GM21529 (cell line): ENCODE measurements at regions not wholly inside any gene's neighbourhood (a gene's known extent, or its start where the extent isn't known, plus 50 kb on each side); places are given as distances from the start of the nearest gene placed in this dataset.
"Not testable (repeated sequence)": the region's sequence is repeated elsewhere in the genome, so short reads cannot be mapped to it uniquely, and the experiment has no call there.

ENCODE experiments used
- ATAC-seq: cut with Tn5 transposase; IDR thresholded peaks from one replicate; pipeline ENCODE4 v1.9.1; 2021; ENCODE audit not compliant: unreplicated experiment

DNA sequence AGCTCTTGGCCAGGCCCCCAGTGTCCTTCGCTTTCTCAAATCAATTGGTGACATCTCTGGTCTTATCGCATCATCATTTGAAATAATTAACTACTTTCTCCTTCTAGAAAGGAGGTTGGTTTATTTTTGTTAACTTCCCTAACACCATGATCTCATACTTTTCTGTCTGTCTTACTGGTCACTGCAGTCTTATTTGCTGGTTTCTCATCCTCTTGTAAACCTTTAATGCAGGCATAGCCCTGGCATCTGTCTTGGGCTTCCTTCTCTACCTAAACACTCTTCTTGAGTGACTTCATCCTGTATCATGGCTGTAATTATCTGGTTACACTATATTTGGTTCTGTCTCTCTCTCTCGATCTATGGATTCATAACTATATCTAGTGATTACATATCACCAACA, 152.8 kb downstream of the CYSLTR2 start:
- ATAC-seq, result no peak

DNA sequence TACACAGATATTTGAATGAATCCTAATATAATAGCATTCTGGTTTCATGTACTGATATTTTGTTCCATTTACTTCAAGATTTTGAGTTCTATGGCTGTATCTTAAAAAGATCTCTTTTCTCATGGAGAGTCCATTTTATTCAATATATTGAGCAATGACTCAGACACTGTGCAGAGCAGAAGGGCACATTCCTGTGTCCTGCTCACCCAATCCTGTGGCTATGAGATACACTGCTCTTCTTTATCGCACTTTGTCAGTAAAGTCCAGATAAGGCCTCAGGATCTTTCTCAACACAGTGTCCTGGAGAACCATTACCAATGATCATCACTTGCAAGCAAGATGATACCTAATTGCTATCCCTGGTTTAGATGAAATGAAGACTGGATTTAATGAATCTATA, 155.0 kb downstream of the CYSLTR2 start:
- no peak for ATAC-seq

DNA sequence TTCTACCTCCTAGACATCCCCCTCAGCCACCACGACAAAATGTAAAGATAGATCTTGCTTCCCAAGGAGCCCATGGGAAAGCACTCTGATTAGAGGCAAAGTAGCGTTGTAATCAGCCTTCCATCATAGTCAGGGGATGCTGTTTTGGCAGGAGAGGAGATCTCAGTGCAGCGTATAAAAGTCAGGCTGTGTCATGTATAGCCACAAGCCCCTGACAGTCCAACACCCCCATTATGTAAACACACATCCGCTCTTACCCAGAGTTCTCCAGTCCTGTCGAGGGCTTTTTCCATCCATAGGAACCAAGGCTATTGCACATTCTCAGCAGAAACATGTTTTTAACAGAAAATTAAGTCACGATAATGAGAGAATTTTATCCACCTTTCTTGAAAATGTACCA, 156.3 kb downstream of the CYSLTR2 start:
- no peak for ATAC-seq

DNA sequence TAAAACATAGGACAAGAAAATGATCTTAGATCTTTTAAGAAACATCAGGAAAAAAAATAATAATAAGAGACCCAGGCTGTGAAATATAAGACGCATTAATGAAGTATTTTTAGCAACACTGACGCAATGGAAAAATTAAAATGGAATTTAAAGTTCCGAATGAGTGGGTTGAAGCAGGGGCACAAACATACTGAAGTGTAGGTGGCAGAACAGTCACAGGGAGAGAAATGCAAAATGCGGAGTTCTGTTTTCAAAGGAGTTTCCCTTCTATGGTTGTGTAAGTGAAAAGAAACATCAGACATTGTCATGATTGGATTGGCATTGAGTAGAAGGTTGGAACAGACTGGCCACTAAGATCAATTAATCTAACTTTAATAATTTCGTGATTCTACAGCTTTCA, 159.8 kb downstream of the CYSLTR2 start:
- no peak for ATAC-seq

DNA sequence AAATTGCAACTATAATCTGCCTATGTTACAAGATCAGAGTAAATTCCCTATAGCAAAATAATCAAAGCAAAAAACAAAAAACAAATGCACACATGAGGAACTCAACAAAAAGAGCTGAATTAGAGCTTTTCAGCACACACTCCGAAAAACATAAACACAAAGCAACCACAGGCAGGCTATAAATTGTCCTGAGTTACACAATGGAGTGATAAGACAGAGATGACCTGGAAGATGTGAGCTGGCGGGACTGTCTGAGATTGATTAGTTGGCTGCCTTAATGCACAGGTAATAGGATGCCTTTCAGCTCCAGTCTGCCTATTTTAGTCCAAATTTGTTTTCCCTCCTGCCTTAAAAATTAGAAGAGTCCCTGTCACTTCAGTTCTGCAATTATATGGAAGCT, 159.0 kb upstream of the FNDC3A start:
- no peak for ATAC-seq

DNA sequence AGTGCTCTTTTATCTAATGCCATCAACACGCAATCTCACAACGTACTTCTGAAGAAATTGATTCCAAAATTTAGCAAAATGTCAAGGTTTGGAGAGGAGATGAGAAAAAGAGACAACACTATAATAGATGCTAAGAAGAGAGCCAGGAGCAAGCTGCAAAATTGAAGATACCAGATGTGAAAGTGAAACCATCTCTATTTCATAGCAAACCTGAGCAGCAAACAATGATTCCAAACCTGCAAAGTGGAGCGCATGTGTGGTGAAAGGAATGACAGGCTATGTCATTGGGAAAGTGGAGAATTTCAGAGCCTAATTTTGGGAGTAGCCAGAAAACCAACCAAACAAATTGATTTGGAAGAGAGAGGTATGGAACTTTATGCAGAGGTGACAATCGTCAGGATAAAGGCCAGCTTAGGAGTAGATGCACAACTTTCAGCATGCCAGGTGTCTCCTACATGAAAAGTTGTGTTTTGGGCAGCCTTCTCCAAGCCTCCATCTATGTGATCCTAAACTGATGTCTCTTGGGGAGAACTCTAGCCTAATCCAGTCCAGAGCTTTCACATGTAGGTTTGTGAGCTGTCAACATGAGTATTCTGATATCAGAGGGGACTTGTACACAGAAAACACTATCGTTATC, 158.4 kb upstream of the FNDC3A start:
- ATAC-seq, result no peak

DNA sequence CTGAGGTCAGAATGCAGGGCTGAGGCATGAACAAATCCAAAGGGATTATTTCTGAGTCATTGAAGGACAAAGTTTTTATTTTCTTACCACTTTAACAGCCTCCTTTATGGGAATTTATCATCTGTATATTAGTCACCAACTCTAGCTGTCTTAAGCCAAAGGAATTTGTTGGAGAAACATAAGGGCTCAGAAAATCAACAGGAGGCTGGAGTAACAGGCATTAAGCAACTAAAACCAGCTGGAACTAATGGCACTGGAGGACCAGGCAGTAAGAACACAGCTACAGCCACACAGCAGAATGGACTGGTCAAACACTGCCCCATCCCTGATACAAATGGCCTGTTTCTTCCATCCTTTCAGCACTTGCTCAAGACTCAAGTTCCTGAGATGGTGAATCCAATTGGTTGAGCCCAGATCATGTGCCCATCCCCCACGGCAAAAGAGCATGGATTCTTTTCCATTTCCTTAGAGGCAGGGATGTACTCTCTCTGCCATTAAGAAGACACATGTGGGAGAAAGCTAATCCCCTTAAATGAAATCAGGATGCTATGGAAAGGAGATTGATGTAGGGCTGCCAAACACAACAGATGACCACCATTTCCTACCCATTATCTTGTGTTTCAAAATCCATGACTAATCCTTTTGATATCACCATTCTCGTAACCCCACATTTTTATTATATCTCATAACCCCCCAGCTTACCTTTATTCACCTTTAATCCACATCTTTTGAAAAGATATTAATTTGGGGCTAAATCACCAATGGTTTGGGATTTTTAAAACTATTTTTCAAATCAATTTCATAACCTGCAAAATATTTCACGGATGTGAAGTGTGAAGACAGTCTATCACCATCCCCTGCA, 157.0 kb upstream of the FNDC3A start:
- ATAC-seq, result no peak

DNA sequence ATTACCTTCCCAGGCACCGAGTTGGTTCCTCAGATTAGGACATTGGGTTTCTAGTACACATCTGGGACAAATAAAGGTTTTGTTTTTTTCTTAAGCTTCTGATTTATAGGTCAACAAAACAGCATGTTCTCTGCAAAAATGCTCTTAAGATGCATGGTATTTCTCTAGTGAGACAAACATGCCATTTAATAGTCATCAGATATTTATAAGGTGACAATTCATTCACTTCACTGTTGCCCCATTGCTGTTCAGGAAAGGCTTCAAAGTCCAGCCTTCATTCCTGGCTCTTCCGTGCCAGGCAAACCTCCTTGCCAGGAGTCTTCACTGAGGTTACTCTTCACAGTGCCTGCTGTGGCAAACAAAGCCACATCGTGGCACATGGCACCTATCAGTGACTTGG, 156.3 kb upstream of the FNDC3A start:
- ATAC-seq, result no peak

DNA sequence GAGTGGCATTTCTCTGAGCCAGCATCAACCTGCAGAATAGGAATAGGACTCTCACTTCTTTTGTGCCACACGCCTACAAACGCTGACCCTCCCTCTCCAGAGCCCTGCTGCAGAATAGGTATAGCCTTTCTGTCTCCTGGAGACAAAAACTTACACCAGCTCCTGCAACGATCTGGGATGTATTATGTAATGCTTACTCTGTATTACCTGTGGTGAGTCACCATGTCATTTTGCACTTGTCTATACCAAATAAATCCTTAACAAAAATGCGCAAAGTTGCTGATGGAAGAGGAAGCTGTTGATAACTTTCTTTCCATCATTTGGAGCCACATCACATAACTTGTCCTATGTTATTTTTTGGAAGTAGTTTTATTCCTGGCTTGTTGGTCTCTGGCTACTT, 155.8 kb upstream of the FNDC3A start:
- ATAC-seq, result no peak

DNA sequence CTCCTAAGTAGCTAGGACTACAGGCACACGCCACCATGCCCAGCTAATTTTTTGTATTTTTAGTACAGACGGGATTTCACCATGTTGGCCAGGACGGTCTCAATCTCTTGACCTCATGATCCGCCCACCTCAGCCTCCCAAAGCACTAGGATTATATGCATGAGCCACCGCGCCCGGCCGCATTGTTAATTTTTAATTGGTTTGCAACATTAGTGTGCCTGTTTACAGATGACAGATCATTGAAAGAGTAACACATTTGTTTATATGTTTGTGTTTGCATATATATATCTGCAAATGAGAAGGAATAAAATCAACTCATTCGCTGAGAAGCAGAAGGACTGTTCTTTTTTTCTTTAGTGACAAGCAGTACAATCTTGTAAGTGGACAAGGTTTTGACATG, 152.2 kb upstream of the FNDC3A start:
- not testable (repeated sequence) for ATAC-seq

DNA sequence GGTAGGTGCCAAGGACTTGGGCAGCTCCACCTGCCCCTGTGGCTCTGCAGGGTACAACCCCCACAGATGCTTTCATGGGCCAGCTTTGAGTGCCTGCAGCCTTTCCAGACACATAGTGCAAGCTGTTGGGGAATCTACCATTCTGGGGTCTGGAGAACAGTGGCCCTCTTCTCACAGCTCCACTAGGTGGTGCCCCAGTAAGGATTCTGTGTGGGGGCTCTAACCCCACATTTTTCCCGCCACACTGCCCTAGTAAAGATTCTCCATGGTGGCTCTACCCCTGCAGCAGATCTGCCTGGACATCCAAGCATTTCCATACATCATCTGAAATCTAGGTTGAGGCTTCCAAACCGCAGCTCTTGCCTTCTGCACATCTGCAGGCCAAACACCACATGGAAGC, 149.7 kb upstream of the FNDC3A start:
- no peak for ATAC-seq

DNA sequence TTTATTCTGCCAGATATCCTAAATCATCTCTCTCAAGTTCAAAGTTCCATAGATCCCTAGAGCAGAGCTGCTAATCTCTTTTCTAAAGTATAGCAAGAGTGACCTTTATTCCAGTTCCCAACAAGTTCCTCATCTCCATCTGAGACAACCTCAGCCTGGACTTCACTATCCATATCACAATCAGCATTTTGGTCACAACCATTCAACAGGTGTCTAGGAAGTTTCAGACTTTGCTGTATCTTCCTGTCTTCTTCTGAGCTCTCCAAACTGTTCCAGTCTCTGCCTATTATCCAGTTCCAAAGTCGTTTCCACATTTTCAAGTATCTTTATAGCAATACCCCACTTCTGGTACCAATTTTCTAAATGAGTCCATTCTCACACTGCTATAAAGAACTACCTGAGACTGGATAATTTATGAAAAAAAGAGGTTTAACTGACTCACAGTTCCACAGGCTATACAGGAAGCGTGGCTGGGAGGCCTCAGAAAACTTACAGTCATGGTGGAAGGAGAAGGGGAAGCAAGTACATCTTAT, 148.7 kb upstream of the FNDC3A start:
- ATAC-seq, result not testable (repeated sequence)

DNA sequence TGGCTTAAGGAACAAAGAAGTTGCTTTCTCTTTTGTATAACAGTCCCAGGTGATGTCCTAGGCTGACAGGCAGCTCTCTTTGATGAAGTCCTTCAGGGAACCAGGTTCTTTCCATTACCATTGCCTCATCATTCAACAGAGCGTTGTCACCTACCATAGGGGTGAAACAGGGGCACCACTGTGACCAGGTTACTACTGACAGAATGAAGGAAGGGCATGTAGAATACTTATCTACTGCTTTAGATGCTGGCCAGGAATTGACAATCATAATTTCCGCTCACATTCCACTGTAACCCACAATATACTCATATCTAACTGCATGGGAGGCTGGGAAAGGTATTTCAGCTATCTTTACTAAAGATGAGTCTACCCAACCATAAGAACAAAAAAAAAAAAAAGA, 148.0 kb upstream of the FNDC3A start:
- no peak for ATAC-seq

DNA sequence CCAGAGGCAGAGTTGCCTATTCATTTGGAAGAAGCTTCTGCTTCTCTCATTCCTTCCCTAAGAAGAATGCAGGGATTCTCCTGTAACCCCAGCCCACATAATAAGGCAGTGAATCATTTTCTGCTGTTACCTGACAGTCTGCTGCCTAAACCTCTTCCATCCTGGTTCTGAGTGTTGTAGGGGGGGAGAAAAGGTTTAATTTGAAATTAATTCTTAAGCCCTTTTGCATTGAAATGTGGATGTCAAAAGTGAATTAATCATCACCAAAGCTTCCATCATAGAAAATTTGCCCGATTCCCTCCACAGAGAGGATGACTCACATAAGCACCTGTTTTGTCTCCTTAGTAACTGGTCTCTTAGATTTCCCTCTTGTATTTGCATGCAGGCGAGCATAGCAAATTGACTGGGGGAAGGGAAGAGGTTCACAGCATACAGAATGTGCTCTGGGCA, 146.7 kb upstream of the FNDC3A start:
- ATAC-seq, result peak; percentile 57

DNA sequence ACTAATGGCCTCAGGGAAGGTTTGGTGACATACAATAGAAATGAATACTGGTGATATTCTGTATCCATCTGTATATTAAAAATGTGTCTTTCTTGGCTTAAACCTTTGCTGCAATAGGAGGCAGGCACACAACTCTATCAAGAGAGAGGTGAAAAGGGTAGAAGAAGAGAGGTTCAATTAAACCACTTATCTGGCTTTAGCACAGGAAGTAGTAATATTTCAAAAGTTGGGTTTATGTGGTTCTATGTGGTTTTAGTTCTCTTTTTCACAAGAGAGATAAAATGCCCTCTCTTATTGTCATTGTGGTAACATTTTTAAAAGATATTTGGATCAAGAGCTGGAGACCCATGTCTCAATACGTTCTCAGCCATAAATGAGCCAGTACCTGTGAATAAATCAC, 146.2 kb upstream of the FNDC3A start:
- ATAC-seq, result no peak

DNA sequence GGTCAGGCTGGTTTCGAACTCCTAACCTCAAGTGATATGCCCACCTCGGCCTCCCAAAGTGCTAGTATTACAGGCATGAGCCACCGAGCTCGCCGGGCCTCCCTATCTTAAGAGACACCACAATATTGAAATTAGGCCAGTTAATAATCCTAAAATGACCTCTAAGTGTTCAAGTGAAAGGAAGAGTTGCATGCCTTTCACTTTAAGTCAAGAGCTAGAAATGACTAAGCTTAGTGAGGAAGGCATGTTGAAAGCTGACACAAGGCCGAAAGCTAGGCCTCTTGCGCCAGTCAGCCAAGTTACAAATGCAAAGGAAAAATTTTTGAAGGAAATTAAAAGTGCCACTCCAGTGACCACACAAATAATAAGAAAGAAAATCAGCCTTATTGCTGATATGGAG, 144.5 kb upstream of the FNDC3A start:
- no peak for ATAC-seq

DNA sequence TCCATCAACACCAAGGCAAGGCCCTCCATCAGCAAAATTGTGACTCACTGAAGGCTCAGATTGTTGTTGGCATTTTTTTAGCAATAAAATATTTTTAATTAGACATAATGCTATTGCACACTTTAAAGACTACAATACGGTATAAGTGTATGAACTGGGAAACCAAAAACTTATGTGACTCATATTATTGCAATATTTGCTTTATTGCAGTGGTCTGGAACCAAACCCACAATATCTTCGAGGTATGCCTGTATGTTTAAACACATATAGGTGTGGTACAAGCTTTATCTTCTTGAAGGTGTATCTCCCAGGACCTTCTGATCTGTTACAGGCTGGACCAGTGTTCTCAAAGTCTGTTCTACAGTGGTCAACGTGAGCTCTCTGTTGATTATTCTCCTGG, 142.3 kb upstream of the FNDC3A start:
- ATAC-seq, result no peak

DNA sequence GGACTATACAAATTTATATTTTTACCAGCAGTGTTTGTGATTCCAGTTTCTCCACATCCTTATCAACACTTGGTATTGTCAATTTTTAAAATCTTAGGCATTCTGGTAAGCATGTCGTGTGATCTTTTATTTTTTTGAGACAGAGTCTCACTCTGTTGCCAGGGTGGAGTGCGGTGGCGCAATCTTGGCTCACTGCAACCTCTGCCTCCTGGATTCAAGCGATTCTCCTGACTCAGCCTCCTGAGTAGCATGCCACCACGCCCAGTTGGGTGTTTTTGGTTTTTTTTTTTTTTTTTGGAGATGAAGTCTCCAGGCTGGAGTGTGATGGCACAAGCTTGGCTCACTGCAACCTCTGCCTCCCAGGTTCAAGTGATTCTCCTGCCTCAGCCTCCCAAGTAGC, 140.4 kb upstream of the FNDC3A start:
- not testable (repeated sequence) for ATAC-seq

DNA sequence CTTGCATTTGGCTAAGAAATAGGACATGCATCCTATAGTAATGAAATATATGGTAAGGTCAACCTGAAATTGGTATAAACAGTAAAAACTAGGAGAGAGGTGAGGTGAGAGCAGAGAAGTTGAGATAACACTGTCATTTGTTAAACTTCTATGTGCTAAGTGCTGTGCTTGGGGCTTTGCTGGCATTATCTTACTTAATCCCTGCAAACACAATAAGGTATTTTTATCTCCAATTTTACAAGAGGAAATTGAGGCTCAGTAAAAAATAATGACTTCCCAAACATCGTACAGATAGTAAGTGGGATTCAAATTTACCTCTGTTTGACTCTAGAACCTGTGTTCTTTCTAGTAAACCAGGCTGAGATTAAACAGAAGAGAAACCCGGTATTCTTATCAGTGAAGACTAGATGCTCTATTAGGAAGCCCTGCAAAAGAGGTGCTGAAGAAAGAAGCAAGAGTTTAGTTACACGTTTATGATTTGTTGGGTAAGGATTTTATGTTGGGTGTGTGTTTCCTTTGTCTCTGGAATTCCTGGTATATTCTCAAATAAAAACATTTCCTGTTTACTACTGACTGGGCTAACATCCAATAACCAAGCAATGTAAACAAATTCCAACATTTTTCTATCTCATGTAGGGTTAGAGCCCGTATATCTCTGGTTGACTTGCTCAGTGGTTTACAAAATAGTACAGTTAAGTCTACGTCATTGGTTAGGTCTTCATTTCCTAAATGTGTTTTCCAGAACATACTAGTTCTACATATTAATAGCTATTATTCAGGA, 137.3 kb upstream of the FNDC3A start:
- ATAC-seq, result no peak

DNA sequence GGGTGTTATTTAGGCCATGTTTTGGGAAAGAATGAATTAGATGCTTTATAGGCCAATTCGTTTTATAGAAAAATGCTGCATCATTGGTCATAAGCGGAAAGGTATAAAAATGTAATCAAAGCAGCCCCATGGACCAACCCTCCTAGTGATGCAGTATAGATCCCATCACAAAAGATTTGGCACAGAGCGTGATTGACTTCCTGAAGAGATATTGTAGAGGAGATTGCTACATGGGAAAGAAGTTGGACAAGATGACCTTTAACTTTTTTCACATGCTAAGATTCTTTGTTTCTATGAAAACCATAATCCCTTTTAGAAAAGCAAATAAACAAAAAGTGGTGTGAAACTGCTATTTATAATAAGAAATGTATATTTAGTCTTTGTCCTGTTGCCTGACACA, 136.5 kb upstream of the FNDC3A start:
- no peak for ATAC-seq

DNA sequence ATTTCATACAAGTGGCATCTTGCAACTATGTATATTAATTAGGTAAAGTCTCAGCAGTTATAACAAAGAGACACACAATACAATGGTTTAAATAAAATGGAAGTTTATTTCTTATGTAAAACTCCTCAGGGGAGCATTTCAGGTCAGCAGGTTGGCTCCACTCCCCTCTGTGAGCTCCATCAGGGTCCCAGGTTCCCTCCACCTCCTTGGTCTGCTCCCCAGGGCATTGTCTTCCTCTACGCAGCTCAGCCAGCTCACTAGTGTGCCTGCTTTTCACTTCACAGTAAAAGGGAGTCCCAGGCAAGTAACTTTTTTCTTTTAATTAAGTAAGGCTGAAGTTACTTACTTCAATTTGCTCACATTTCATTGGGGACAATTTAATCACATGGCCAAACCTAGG, 135.3 kb upstream of the FNDC3A start:
- no peak for ATAC-seq

DNA sequence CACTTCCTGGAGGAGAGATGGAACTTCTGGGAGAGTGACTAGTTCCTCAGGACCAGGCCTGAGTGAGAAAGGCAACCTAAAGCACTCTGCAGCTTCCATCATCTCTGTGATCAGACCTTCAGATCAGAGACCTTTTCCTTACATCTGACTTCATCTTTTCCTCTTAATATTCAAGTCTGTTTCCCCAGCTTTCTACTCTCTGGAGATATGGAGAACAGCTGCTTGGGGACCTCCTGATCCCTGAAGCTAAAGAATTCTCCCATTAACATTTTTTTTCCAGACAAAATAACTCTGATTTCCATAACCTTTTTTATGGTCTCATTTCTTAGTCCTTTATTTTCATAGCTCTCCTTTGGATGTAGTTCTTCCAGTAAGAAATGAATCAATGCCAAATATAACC, 133.4 kb upstream of the FNDC3A start:
- no peak for ATAC-seq
